HEK293T (cell line): ENCODE measurements at regions not wholly inside any gene's neighbourhood (a gene's known extent, or its start where the extent isn't known, plus 50 kb on each side); places are given as distances from the start of the nearest gene placed in this dataset.

Experiments used
- ARNT ChIP-seq: fragments of 450-650 bp; IDR thresholded peaks from 2 replicates; pipeline ENCODE4 v1.6.1; 2017; ENCODE audit warnings: mild to moderate bottlenecking
- FOXA1 ChIP-seq: fragments of 450-650 bp; IDR thresholded peaks from 2 replicates; pipeline ENCODE4 v1.6.1; 2016; ENCODE audit warnings: mild to moderate bottlenecking
- FOXM1 ChIP-seq: fragments of 450-650 bp; IDR thresholded peaks from 2 replicates; pipeline ENCODE4 v1.6.1; 2017; ENCODE audit warnings: mild to moderate bottlenecking, borderline replicate concordance
- PKNOX1 ChIP-seq: fragments of 450-650 bp; IDR thresholded peaks from 2 replicates; pipeline ENCODE4 v1.6.1; 2016
- SUZ12 ChIP-seq: fragments of 450-650 bp; IDR thresholded peaks from 2 replicates; pipeline ENCODE4 v1.6.1; 2016; ENCODE audit warnings: mild to moderate bottlenecking
- ZNF384 ChIP-seq: fragments of 450-650 bp; IDR thresholded peaks from 2 replicates; pipeline ENCODE4 v1.6.1; 2016

GRCh38 chr13:73656863-73657262 is 477.3 kb downstream of the KLF12 start:
- TF ChIP-seq FOXA1: no peak
- TF ChIP-seq ZNF384: no peak
- no peak for TF ChIP-seq PKNOX1
- TF ChIP-seq FOXM1: no peak
- no peak for TF ChIP-seq ARNT
- TF ChIP-seq SUZ12: no peak
